HUES48 (cell line): ENCODE measurements at regions not wholly inside any gene's neighbourhood (a gene's known extent, or its start where the extent isn't known, plus 50 kb on each side); places are given as distances from the start of the nearest gene placed in this dataset.
"Not testable (repeated sequence)": the region's sequence is repeated elsewhere in the genome, so short reads cannot be mapped to it uniquely, and the experiment has no call there.

ENCODE experiments used
- H3K27ac ChIP-seq: one replicate; pipeline ENCODE4 v1.7.0; 2013; ENCODE audit warnings: low read depth, low read length, inconsistent platforms
- H3K27me3 ChIP-seq: 2 replicates; pipeline ENCODE4 v1.6.1; 2013; ENCODE audit warnings: mild to moderate bottlenecking, low read length; ENCODE audit not compliant: control insufficient read depth, insufficient read depth
- H3K36me3 ChIP-seq: 2 replicates; pipeline ENCODE4 v1.6.1; 2013; ENCODE audit warnings: low read length; ENCODE audit not compliant: control insufficient read depth, insufficient read depth
- H3K4me1 ChIP-seq: 2 replicates; pipeline ENCODE4 v1.6.1; 2013; ENCODE audit warnings: mild to moderate bottlenecking, low read length; ENCODE audit not compliant: control insufficient read depth, insufficient read depth
- H3K4me3 ChIP-seq: 2 replicates; pipeline ENCODE4 v1.5.1; 2013; ENCODE audit warnings: mild to moderate bottlenecking, low read depth, low read length
- H3K9ac ChIP-seq: 2 replicates; pipeline ENCODE4 v1.6.1; 2013; ENCODE audit warnings: mild to moderate bottlenecking, low read depth, low read length, moderate library complexity
- H3K9me3 ChIP-seq: 2 replicates; pipeline ENCODE4 v1.6.1; 2013; ENCODE audit warnings: low read length; ENCODE audit not compliant: control insufficient read depth, insufficient read depth

DNA sequence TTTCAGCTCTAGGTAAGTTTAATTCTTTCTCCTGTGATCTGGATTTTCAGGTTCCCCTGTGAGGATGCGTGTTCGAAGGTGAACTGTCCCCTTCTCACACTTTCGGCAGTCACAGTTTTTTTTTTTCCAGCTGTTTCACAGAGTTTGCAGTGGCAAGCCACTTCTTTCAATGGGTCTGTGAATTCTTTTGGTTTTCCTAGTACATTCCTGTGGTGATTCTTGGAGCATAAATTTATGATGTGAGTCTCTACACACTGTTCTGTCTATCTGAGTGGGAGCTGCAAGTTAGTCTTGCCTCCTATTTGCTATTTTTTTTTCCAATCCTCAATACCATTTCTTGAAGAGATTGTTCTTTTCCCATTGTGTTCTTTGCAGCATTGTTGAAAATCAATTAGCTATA is 595.5 kb downstream of the RAPGEF2 start:
- Histone ChIP-seq H3K4me1 (no peaks in the 10 kb centered on the region), H3K36me3 (no peaks in the 10 kb centered on the region), H3K27me3 (no peaks in the 10 kb centered on the region), H3K9ac (no peak overlapping the region), H3K27ac (no peak overlapping the region), H3K9me3 (no peaks in the 10 kb centered on the region; the same call in 1 of the 2 replicates), H3K4me3 (no peak overlapping the region)

GRCh38 chr4:159702200-159702599 is 599.3 kb downstream of the RAPGEF2 start:
- H3K9ac ChIP-seq = no peak overlapping the region
- no peak overlapping the region for H3K27ac ChIP-seq
- no peaks in the 10 kb centered on the region for H3K27me3 ChIP-seq
- H3K36me3 ChIP-seq = no peaks in the 10 kb centered on the region
- H3K4me3 ChIP-seq = no peak overlapping the region
- H3K9me3 ChIP-seq = no peaks in the 10 kb centered on the region; the same call in 1 of the 2 replicates
- no peaks in the 10 kb centered on the region; the same call in 1 of the 2 replicates for H3K4me1 ChIP-seq

GRCh38 chr4:159705334-159705733 is 602.5 kb downstream of the RAPGEF2 start:
- no peak overlapping the region for H3K9ac ChIP-seq
- H3K27ac ChIP-seq = no peak overlapping the region
- H3K36me3 ChIP-seq = no peaks in the 10 kb centered on the region
- no peaks in the 10 kb centered on the region; the same call in 1 of the 2 replicates for H3K9me3 ChIP-seq
- no peak overlapping the region for H3K4me3 ChIP-seq
- H3K4me1 ChIP-seq = no peaks in the 10 kb centered on the region; the same call in 1 of the 2 replicates
- H3K27me3 ChIP-seq = no peaks in the 10 kb centered on the region

- no peaks in the 10 kb centered on the region for H3K27me3 ChIP-seq
- H3K4me1 ChIP-seq = no peaks in the 10 kb centered on the region; the same call in 1 of the 2 replicates
- H3K27ac ChIP-seq = no peak overlapping the region
- no peak overlapping the region for H3K9ac ChIP-seq
- H3K36me3 ChIP-seq = no peaks in the 10 kb centered on the region
- no peak overlapping the region for H3K4me3 ChIP-seq
- no peaks in the 10 kb centered on the region; the same call in 1 of the 2 replicates for H3K9me3 ChIP-seq
Measured at GRCh38 chr4:159706704-159707103, 603.8 kb downstream of the RAPGEF2 start.

GRCh38 chr4:159715180-159715579 is 612.3 kb downstream of the RAPGEF2 start:
- H3K27ac ChIP-seq, H3K9me3 ChIP-seq, H3K36me3 ChIP-seq, H3K9ac ChIP-seq, H3K4me1 ChIP-seq, H3K27me3 ChIP-seq, H3K4me3 ChIP-seq: not testable (repeated sequence)

DNA sequence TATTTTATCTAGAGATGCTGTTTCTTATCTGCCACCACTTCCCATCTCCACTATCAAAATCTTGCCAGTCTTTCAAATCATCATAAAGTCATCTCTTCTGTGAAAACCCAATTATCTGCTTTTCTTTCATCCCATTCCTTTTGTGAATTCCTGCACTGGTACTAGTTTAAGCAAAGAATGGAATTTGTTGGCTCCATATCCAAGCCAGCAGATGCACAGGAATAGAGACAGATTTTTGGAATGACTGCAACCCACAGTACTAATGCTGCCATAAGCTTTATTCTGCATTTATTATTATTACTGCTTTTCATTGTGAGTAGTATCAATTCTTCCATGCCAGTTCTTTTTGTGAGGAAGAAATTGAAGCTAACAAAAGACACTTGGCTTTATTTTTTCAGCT is 616.7 kb downstream of the RAPGEF2 start:
- Histone ChIP-seq H3K27ac (no peak overlapping the region), H3K4me1 (no peaks in the 10 kb centered on the region), H3K9me3 (peaks cover 3% of the 10 kb centered on the region; the same call in 1 of the 2 replicates), H3K9ac (no peak overlapping the region), H3K27me3 (no peaks in the 10 kb centered on the region), H3K4me3 (no peak overlapping the region), H3K36me3 (no peaks in the 10 kb centered on the region)

DNA sequence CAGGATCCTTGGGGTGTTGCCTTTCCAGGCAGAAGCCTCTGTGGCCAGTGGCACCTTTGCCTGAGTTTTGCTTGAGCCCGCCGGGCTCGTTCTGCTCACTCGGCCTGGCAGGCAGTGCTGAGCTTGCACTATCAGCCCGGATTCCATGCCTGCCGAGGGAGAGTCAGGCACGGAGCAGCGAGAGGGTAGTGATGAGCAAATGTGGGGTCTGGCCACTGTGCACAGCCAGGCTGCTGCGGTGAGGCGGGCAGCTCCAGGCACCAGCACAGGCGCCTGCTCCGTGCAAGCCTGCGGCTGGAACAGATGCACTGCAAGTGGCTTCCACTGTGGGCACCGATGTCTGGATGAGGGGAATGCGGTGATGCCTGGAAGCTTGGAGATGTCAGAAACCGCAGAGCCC is 619.2 kb downstream of the RAPGEF2 start:
- Histone ChIP-seq H3K27ac (no peak overlapping the region), H3K27me3 (no peaks in the 10 kb centered on the region), H3K4me3 (no peak overlapping the region), H3K9me3 (no peaks in the 10 kb centered on the region), H3K36me3 (no peaks in the 10 kb centered on the region), H3K4me1 (no peaks in the 10 kb centered on the region), H3K9ac (no peak overlapping the region)

DNA sequence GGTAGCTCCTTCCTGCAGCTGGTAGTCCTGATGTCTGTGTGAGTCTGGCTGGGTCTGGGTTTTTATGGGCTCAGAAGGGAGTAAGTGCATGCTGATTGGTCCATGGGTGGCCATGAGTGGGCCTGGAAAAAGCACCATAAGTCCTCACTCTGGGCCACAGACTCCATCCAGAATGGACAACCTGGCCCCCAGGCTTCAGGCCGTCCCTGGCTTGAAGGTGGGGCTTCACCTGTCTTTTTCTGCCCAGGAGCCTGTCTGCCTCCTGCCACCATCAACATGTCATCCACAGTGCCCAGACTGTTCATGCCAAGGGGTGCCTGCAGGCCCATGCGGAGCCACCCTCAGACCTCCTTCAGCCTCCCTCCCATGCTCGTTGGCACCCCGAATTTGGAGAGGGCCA is 620.0 kb downstream of the RAPGEF2 start:
- H3K27ac ChIP-seq = no peak overlapping the region
- H3K4me1 ChIP-seq = no peaks in the 10 kb centered on the region
- H3K27me3 ChIP-seq = no peaks in the 10 kb centered on the region
- no peak overlapping the region for H3K9ac ChIP-seq
- no peak overlapping the region for H3K4me3 ChIP-seq
- H3K9me3 ChIP-seq = no peaks in the 10 kb centered on the region
- no peaks in the 10 kb centered on the region for H3K36me3 ChIP-seq

GRCh38 chr4:159723341-159724048 is 620.6 kb downstream of the RAPGEF2 start:
- no peak overlapping the region for H3K9ac ChIP-seq
- no peaks in the 10 kb centered on the region for H3K27me3 ChIP-seq
- H3K27ac ChIP-seq = no peak overlapping the region

GRCh38 chr4:159725571-159725970 is 622.7 kb downstream of the RAPGEF2 start:
- H3K36me3 ChIP-seq = no peaks in the 10 kb centered on the region
- H3K4me3 ChIP-seq = no peak overlapping the region
- H3K27ac ChIP-seq = no peak overlapping the region
- no peak overlapping the region for H3K9ac ChIP-seq
- no peaks in the 10 kb centered on the region for H3K9me3 ChIP-seq
- H3K4me1 ChIP-seq = no peaks in the 10 kb centered on the region
- no peaks in the 10 kb centered on the region for H3K27me3 ChIP-seq

More at GRCh38 chr4:159723341-159724048, 620.6 kb downstream of the RAPGEF2 start:
- Histone ChIP-seq H3K4me3 (no peak overlapping the region), H3K4me1 (no peaks in the 10 kb centered on the region), H3K36me3 (no peaks in the 10 kb centered on the region), H3K9me3 (no peaks in the 10 kb centered on the region)

GRCh38 chr4:159735281-159736207 is 632.7 kb downstream of the RAPGEF2 start:
- H3K27ac ChIP-seq = no peak overlapping the region
- no peaks in the 10 kb centered on the region for H3K9me3 ChIP-seq
- no peaks in the 10 kb centered on the region for H3K36me3 ChIP-seq
- H3K9ac ChIP-seq = no peak overlapping the region; the same call in 1 of the 2 replicates
- peaks cover 15% of the 10 kb centered on the region for H3K4me1 ChIP-seq
- no peaks in the 10 kb centered on the region for H3K27me3 ChIP-seq
- no peak overlapping the region; the same call in 1 of the 2 replicates for H3K4me3 ChIP-seq
